ENCODE measurements at regions not wholly inside any gene's neighbourhood (a gene's known extent, or its start where the extent isn't known, plus 50 kb on each side); places are given as distances from the start of the nearest gene placed in this dataset.

DNA sequence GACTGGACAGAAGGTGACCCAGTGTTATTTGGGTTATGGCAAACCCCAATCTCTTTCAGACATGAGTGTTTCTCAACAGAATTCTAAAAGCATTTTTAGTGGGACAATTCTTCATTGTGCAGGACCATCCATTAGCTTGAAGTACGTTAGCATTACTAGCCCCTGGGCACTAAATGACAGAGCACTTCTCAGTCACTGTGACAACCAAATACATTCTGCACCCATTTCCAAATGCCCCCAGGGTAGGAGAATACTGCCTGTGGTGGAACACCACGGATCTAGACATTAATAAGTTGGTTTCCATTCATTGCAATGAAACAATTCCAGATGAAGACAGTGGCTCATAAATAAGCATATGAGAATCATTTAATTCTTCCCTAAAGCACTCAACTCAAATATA, 102.4 kb upstream of the FRMD4A start:
- CTCF ChIA-PET = no interaction called here
- Histone ChIP-seq H3K27ac (ENCODE audit: low read length in 2 of 2) (no peak overlapping the region), H3K36me3 (replicated peaks in 1 of 2; ENCODE audit: control extremely low read depth in 1 of 2, control insufficient read depth in 1 of 2, extremely low read depth in 1 of 2, insufficient read depth in 2 of 2, low read length in 1 of 2) (no peaks in the 10 kb centered on the region), H3K4me2 (replicated peaks; ENCODE audit: low read depth, low read length, poor library complexity, severe bottlenecking) (no peak overlapping the region), H3K79me2 (ENCODE audit: control insufficient read depth, insufficient read depth, low read length) (no peaks in the 10 kb centered on the region), H3K27me3 (replicated peaks in 1 of 4; ENCODE audit: control extremely low read depth in 1 of 4, control insufficient read depth in 3 of 4, insufficient read depth in 4 of 4, low read length in 3 of 4) (peaks cover 0 to 8% (median 0%) of the 10 kb centered on the region in 4 experiments), H3K9me3 (ENCODE audit: control extremely low read depth in 1 of 3, control insufficient read depth in 2 of 3, insufficient read depth in 1 of 3, low read length in 2 of 3) (no peaks in the 10 kb centered on the region), H3K4me3 (ENCODE audit: control extremely low read depth in 1 of 5, extremely low read depth in 1 of 5, insufficient read depth in 1 of 5, low read depth in 2 of 5, low read length in 4 of 5) (no peak overlapping the region), H4K20me1 (ENCODE audit: control insufficient read depth, insufficient read depth, low read length, poor library complexity, severe bottlenecking) (no peaks in the 10 kb centered on the region), H3K9ac (ENCODE audit: low read length) (no peak overlapping the region), H3K4me1 (ENCODE audit: control insufficient read depth in 2 of 2, insufficient read depth in 2 of 2, low read length in 2 of 2) (no peaks in the 10 kb centered on the region), H2AFZ (ENCODE audit: insufficient read depth, low read depth, low read length, poor library complexity, severe bottlenecking) (no peak overlapping the region)
- Mint-ChIP-seq H3K27me3 (peaks cover 43% of the 10 kb centered on the region), H3K9me3 (ENCODE audit: insufficient read depth) (no peaks in the 10 kb centered on the region), H3K27ac (no peak overlapping the region), H3K4me3 (no peak overlapping the region), H3K4me1 (no peaks in the 10 kb centered on the region)
- intact Hi-C loops (cut with micrococcal nuclease) = no loop called here
- no peak for TF ChIP-seq EZH2 (IDR thresholded peaks at IDR 0.05; ENCODE audit: borderline replicate concordance, insufficient read depth, low read depth, low read length, poor library complexity, severe bottlenecking)
- TF ChIP-seq CTCF (IDR thresholded peaks at IDR 0.05) = no peak
- no CpG with 5 or more reads among the region's 2 CpGs for WGBS (ENCODE audit: insufficient coverage)
- POLR2A ChIA-PET = no interaction called here
- DNase-seq (no peak), ATAC-seq (ENCODE audit: low read depth) (no peak)

GRCh38 chr10:14431868-14432267, 101.1 kb upstream of the FRMD4A start:
- no peak for DNase-seq
- intact Hi-C loops (cut with micrococcal nuclease) = no loop called here
- peaks cover 54% of the 10 kb centered on the region for H3K27me3 Mint-ChIP-seq
- Histone ChIP-seq H3K4me1 (ENCODE audit: control insufficient read depth in 2 of 2, insufficient read depth in 2 of 2, low read length in 2 of 2) (no peaks in the 10 kb centered on the region), H4K20me1 (ENCODE audit: control insufficient read depth, insufficient read depth, low read length, poor library complexity, severe bottlenecking) (no peaks in the 10 kb centered on the region), H3K27me3 (replicated peaks in 1 of 4; ENCODE audit: control extremely low read depth in 1 of 4, control insufficient read depth in 3 of 4, insufficient read depth in 4 of 4, low read length in 3 of 4) (peaks cover 0 to 4% (median 0%) of the 10 kb centered on the region in 4 experiments), H3K4me2 (replicated peaks; ENCODE audit: low read depth, low read length, poor library complexity, severe bottlenecking) (no peak overlapping the region), H3K4me3 (ENCODE audit: control extremely low read depth in 1 of 5, extremely low read depth in 1 of 5, insufficient read depth in 1 of 5, low read depth in 2 of 5, low read length in 4 of 5) (no peak overlapping the region), H3K9ac (ENCODE audit: low read length) (no peak overlapping the region), H3K79me2 (ENCODE audit: control insufficient read depth, insufficient read depth, low read length) (no peaks in the 10 kb centered on the region), H2AFZ (ENCODE audit: insufficient read depth, low read depth, low read length, poor library complexity, severe bottlenecking) (no peak overlapping the region), H3K36me3 (replicated peaks in 1 of 2; ENCODE audit: control extremely low read depth in 1 of 2, control insufficient read depth in 1 of 2, extremely low read depth in 1 of 2, insufficient read depth in 2 of 2, low read length in 1 of 2) (no peaks in the 10 kb centered on the region), H3K27ac (ENCODE audit: low read length in 2 of 2) (no peak overlapping the region), H3K9me3 (ENCODE audit: control extremely low read depth in 1 of 3, control insufficient read depth in 2 of 3, insufficient read depth in 1 of 3, low read length in 2 of 3) (no peaks in the 10 kb centered on the region)
- H3K9me3 Mint-ChIP-seq (ENCODE audit: insufficient read depth) = no peaks in the 10 kb centered on the region
- no peaks in the 10 kb centered on the region for H3K4me1 Mint-ChIP-seq
- CTCF ChIA-PET = no interaction called here
- no peak overlapping the region for H3K27ac Mint-ChIP-seq
- ATAC-seq (ENCODE audit: low read depth) = no peak
- TF ChIP-seq CTCF (IDR thresholded peaks at IDR 0.05) (no peak), EZH2 (IDR thresholded peaks at IDR 0.05; ENCODE audit: borderline replicate concordance, insufficient read depth, low read depth, low read length, poor library complexity, severe bottlenecking) (no peak)
- H3K4me3 Mint-ChIP-seq = no peak overlapping the region
- POLR2A ChIA-PET = no interaction called here
- WGBS (ENCODE audit: insufficient coverage) = 93% methylated on average over 3 of the region's 4 CpGs

All from B cell (primary cell).